Right ventricle myocardium superior (tissue), 1 donor: ENCODE measurements at regions not wholly inside any gene's neighbourhood (a gene's known extent, or its start where the extent isn't known, plus 50 kb on each side); places are given as distances from the start of the nearest gene placed in this dataset.
A peak's percentile ranks its signal among the peaks of the same experiment; 100 is the strongest.

Experiments used
- ATAC-seq: fragments of 200-7000 bp; cut with Tn5 transposase; one replicate; pipeline ENCODE4 v1.9.1; 2020; ENCODE audit warnings: mild to moderate bottlenecking; ENCODE audit not compliant: poor library complexity
- DNase-seq: peaks from one replicate; pipeline ENCODE4 v3.0.0-alpha.2; 2020
- intact Hi-C: fragments of 100-400 bp; cut with DNase I; formaldehyde crosslinking; loops from one replicate; pipeline ENCODE4 v1.11.2; 2022
- donor health status: DM: no; HTN: yes; CAD: no; lungs with severe emphysema.

DNA sequence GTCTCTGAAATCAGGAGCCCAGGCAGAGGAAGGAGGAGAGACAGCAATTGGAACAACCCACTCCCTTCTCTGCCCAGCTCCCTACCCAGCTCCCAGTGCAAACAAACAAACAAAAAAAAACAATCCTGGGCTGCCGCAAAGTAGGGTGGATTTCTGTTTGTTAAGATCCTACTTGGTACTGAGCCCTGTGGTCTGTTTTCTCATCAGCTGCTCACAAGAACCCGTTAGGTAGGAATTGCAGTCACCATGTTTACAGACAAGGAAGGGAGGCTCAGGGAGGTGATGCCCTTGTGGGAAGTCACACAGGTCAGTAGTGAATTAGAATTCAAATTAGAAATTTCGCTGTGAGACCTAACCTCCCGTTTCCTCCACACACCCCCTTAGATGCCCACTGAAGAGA is 128.8 kb upstream of the RAD23B start:
- ATAC-seq (no peak), DNase-seq (no peak)
- intact Hi-C loops = no loop called here

DNA sequence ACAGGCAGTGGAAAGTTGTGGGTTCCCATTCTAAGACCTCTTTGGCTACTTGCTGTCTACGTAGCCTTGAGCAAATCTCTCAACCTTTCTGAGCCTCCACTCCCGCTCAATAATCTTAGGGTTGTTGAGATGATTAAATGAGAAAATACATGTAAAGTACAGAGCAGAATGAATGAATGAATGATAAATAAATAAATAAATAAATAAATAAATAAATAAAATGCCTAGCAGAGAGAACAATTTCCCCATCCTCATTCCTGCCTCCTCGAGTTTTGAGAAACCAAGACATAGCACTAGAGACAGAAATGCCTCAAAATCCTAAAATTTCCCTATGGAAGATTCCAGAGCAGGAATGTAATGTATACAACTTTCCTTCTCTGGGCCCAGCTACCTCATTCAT is 128.3 kb upstream of the RAD23B start:
- no peak for DNase-seq
- ATAC-seq = no peak
- intact Hi-C loops = no loop called here

DNA sequence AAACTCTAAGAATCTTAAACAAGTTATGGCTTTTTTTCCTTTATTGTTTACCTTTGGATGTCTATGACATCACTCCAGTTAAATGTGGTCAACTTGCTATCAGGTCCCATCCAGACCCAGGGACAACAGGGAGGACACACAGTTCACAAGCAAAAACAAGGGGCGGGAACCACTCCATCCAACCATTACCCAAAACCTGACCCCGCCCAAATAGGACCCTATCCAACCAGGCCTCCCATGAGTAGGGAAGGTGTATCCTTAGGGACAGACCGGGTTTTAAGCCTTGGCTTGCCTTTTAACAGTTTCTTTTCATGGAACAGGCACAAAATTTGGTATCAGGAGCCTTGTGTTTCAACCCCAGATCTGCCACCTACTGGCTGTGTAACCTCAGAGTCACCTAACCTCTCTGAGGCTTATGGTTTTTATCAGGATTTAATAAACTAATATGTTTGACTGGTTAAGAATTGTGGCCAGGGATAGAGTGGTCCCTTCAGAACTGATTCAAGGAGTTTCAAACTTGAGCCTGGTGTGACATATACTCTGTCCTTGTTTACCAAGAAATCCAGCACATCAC is 127.7 kb upstream of the RAD23B start:
- ATAC-seq (no peak), DNase-seq (no peak)
- intact Hi-C loops = no loop called here

DNA sequence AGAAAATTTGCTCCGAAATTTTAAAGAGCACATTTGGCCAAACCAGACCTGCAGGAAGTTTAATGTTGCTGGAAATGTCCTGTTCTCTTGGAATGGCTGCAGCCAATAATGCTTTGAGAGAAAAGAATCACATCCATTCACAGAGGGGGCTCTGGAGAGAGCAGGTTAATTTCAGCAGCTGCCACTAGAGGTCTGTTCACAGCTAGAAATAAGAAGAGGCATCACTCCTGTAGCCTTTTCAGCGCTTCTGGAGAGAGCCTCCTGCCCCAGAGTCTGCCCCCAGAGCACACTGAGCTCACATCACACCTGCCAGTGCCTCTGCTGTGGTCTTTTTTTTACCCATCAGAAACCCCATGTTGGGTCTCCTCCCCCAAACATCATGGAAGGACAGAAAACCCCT is 124.8 kb upstream of the RAD23B start:
- intact Hi-C loops = no loop called here
- DNase-seq = no peak
- ATAC-seq = peak; percentile 51

DNA sequence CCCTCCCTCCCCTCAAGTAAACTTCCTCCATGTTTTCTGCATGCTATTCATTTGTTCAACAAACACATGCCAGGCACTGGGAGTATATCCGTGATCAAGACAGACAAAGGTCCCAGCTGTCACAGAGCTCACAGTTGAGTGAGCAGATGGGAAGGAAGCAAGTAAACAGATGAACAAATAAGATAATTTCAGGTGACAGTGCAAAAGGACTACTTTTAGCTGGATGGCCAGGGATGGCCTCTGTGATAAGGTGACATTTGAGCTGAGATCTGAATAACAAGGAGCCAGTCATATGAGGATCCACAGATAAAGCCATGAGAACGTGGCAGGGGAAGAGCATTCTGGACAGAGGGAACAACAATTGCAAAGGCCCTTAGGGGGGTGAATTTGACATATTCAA is 121.7 kb upstream of the RAD23B start:
- no peak for ATAC-seq
- intact Hi-C loops = no loop called here
- DNase-seq = no peak

DNA sequence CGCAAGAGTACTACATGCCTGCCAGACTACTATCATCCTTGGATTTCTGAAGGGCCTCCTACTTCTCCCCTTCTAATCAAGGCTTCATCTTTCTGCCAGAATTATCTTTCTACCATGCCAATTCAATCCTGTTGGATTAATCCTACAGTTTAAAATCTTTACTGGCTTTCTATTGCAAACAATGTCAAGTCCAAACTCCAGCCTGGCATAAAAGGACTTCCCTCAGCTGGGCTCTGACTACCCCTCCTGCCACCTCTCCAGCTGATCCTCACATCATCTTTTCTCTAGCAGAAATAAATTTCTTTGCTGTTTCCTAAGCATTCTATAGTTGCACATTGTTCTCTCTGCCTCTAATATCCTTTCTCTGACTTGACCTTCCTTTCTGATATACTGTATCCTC is 119.7 kb upstream of the RAD23B start:
- no peak for DNase-seq
- intact Hi-C loops = no loop called here
- no peak for ATAC-seq

DNA sequence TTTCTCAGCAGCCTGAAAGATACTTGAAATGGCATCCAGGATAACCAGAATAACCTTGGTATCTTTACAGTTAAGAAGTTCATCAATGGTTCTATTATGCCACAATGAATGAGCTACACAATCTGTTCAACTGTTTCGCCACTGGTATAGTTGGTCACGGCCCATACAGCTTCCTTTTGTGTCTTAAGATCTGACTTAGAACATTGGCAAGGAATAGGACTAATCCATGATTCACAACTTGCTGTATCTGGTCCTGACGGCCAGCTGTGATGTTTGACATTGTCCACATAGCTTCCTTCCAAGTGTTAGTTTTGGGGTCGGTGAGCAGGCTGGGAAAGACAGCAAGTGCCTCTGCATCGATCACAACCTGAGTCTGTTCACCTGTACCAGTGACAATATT is 113.3 kb upstream of the RAD23B start:
- DNase-seq = no peak
- intact Hi-C loops = no loop called here
- no peak for ATAC-seq

DNA sequence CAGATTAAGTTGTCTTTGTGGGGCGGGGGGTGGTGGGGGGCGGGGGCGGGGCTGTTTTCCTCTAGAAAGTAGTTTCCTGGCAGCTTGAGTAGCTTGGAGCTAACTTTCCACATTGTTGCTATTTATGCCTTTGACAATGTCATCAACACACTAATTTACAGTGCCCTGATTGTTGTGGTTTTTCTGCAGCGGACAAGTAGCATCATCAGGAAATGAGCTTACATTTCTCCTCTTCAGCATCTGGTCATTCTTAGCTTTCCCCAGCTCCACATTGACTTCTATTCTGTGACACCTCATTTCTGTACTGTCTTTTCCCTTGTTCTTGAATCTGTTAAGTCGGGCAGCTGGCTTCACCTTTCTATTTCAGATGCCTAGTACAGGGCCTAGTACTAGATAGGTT is 112.3 kb upstream of the RAD23B start:
- DNase-seq = no peak
- intact Hi-C loops = no loop called here
- no peak for ATAC-seq

DNA sequence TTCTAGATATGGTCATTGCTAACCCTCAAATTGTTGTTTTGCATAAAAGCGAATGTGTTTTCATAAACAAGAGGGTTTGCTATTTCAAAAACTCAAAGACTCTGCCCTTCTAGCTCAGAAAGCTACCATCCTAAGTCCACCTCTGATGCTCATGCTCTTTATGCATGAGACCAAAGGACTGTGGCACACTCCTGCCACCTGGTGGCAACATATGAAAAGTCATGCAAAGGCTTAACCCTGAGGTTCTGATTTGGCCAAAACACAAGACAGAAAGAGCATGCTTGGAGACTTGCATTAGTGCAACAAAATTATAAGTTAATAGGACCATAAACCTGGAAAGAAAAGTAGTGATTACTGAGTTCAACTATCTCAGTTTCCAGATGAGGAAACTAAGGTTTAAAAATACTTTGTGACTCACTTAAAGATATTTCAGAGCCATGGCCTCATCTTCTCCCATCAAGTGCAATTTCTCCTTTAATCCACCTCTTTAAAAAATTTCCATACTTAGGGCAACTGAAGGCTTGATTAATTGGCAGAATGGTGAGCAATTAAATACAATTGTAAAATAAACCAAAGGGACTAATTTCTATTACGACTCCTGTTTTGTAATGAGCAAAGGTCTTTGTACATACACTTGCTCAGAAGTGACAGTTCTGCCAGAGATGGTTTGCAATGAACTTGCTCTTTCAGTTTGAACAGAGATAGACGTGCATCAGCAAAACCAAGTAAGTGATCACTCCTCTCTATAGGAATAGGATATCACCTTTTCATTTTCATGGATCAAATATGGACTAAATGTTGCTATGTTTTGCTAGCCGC is 110.7 kb upstream of the RAD23B start:
- peak; percentile 67 for DNase-seq
- intact Hi-C loops = no loop called here

DNA sequence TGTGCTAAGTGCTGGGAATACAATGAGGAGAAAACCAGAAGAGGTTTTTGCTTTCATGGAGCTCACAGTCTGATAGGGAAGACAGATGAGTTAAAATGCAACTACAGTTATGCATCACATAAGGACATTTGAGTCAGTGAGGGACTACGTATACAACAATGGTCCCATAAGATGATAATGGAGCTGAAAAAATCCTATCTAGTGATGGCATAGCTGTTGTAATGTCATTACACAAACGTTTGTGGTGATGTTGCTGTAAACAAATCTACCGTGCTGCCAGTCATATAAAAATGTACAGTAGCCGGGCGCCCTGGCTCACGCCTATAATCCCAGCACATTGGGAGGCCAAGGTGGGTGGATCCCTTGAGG is 110.1 kb upstream of the RAD23B start:
- ATAC-seq (no peak), DNase-seq (no peak)
- intact Hi-C loops = no loop called here

More for the DNA sequence above, 110.7 kb upstream of the RAD23B start:
- ATAC-seq = peak; percentile 59

DNA sequence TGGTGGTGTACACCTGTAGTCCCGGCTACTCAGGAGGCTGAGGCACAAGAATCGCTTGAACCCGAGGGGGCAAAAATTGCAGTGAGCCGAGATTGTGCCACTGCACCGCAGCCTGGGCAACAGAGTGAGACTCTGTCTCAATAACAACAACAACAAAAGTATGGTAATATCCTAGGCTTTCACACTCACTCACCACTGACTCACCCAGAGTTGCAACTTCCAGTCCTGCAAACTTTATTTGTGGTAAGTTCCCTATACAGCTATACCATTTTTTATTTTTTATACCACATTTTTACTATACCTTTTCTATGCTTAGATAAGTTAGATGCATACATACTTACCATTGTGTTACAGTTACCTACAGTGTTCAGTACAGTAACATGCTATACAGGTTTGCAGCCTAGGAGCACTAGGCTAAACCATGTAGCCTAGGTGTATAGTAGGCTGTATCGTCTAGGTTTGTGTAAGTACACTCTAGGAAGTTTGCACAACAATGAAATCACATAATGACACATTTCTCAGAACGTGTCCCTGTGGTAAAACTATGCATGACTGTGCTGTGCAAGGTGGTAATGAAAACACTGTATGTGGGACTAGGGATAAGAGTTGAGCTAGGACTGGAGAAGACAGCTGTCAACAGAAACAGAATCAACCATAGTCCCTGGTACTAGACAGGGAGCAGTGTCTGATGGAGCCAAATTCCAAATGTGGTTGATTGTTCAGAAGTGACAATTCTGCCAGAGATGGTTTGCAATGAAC is 109.5 kb upstream of the RAD23B start:
- no peak for ATAC-seq

DNA sequence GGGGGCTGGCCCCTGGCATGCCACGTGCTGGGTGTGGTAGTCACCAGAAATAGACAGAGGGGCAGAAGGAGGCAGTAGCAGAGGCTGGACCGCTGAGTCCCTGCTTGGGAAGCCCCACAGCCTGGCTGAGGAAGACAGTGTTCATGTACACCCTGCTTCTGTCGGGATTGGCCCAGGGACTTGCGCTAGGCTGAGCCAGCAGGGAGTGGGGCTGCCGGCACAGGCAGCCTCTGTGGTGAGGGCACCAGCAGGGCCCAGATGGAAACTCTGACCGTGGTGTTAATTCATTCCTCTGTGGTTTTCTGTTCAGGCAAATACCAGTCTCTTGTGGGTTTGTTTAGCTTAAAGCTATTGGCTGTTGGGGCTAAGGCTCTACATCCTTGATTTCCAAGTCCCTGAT is 108.6 kb upstream of the RAD23B start:
- ATAC-seq (no peak), DNase-seq (peak; percentile 33)
- intact Hi-C loops = no loop called here

More for the DNA sequence above, 109.5 kb upstream of the RAD23B start:
- intact Hi-C loops = no loop called here
- DNase-seq = no peak

DNA sequence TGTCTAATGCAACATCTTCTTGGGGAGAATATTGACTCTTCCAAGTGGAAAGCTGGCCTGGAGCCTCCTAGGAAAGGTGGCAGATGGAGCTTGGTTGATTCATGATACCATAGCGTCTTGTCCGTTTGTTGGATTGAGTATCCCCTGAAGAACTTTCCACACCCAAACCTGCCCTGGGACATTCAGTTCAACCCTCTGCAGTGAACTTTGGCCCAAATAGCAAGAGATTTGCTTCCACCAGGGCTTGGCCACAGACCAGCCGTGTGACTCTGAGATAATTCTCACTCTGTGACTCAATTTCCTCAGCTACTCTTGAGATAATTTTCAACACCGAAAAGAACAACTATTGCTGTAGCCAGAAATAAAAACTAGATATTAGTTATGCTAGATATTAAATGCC is 108.0 kb upstream of the RAD23B start:
- intact Hi-C loops = no loop called here
- DNase-seq (peak; percentile 54), ATAC-seq (peak; percentile 76)

DNA sequence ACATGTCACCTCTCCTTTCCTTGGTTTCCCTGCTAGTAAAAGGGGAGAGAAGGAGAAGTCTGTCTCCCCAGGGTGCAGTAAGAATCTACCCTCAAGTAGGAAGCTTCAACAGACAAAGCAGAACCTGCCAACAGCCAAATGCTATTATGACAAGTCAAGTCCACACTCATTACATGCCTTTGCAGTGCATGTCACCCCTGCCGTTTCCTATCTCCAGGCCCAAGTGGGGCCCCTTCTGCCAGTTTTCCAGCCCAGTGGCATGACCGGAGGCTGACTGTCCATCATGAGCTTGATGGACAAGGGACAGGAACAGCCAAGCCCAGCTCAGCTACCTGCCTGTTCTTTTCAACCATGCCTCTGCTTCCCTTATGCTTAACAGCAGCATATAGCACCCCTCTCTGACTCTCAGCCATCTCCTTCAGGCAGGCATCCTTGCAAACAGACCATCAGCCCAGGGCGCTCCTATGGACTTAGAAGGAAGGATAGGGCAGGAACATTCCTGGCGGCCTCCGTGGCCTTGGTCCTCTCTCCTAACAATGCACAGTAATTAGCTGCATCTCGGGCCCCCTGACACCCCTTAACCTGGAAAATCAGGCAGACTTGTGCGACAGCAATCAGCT is 107.2 kb upstream of the RAD23B start:
- DNase-seq = peak; percentile 57

DNA sequence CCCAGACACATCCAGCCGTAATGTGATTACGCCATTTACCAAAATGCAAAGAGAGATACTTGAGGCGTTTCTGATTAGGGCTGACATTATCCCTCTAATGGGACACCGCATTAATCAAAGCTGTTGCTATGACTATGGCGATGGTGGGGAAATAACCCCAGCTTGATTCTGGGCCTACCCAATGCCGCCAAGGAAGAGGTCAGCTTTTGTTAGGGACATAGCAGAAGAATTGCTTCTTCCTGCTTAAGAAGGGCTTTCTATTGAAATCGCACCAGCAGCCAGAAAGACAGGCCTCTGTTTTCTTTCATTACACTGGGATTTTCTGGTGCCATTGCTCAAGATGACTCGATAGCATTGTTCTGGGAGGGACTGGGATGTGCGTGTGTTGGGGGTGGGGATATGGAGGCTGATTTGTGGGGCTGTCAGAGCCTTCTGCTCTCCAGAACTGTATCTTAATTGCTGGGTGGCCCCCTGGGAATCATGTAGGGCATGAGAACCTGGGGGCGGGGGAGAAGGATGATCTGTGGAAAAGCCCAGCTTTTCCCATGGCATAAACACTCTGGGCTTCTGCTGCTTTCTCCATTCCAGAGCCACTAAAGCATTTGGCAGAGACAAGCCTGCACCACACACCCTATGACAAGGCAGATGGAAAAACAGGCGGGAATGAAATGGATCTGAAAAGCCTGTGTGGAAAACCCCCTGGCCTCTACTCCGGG is 106.5 kb upstream of the RAD23B start:
- DNase-seq (no peak), ATAC-seq (peak; percentile 21)
- intact Hi-C loops = no loop called here

More for the DNA sequence above, 107.2 kb upstream of the RAD23B start:
- peak; percentile 78 for ATAC-seq
- intact Hi-C loops = no loop called here

DNA sequence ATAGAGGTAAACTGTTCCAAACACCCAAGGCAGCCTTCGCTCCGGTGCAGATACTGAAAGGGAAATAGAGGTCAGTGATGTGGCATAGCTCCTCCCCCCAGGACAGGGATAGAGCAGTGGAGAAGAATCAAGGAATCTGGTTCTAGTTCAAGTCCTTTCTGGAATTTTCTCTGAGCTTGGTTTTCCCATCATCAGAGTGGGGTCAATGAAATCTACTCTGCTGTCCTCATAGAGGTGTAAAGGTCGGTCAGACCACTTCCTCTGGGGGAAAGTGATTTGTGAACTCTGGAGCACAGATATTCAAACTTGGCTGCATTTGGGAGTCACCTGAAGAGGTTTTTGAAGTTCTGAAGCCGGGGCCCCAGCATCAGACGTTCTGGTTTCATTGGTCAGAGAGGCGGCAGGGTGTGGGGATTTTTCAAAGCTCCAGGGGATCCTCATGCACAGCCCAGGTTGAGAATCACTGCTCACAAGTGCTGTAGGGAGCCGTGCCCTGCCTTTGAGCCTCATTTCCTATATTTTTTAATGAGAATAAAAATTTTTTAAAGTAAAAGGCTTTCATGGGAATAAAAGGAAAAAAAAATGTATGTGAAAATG is 105.7 kb upstream of the RAD23B start:
- intact Hi-C loops = no loop called here
- DNase-seq (no peak), ATAC-seq (no peak)

DNA sequence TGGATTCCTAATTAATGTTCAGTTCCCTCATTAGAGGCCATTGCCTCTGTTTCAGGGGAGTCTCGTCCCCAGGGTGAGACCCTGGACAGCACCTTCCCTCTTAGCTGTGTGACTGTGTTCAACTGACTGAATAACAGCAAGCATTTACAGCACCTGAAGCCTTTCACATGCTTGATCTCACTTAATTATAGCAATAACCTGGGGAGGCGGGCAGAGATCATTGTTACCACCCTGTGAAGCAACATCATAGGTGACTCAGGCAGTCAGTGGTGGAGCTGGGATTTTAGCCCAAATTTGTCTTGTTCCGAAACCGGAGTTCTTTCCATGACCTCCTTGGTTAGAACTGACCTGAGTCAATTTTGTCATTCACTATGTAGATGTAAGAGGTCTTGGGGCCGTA is 105.2 kb upstream of the RAD23B start:
- DNase-seq (no peak), ATAC-seq (no peak)
- intact Hi-C loops = no loop called here

DNA sequence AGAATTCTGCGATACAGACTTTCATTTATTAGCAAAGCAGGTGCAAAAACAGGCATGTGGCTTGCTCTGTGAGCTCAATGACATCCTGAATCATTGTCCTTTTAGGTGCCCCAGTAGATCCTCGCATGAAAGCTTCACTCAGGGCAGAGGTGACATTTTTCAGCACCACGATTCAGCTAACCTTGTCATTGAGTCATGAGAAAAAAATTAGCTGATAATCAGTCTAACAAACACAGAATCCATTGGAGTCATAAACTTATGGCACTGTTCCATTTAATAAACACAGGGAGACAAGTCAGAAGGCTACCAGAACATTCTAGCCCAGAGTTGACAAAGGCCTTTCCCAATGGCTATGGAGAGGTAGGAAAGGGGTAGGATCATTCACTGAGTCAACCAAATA is 104.8 kb upstream of the RAD23B start:
- ATAC-seq (no peak), DNase-seq (no peak)
- intact Hi-C loops = no loop called here

DNA sequence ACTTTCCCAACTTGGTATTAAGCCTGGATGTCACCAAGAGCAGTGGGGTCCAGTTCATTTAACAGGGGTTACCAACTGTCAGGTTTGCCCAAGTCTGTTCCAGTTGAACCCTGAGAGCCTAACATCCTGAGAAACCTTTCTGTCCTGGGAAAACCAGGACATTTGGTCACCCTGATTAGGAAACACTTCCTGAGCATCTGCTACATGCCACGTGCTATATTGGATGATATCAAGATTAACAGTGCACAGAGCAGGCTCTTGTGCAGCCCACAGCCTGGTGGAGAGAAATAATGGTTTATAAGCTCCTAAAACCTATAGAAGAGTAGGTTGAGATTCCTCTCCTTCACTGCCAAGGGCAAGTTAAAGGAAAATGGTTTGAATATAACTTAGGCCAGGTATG is 102.9 kb upstream of the RAD23B start:
- no peak for DNase-seq
- intact Hi-C loops = no loop called here
- ATAC-seq = no peak
